SK-N-SH (cell line): ENCODE measurements at regions not wholly inside any gene's neighbourhood (a gene's known extent, or its start where the extent isn't known, plus 50 kb on each side); places are given as distances from the start of the nearest gene placed in this dataset.

Experiments used
- ELF1 ChIP-seq: IDR thresholded peaks from 2 replicates; pipeline ENCODE4 v1.4.0; 2012
- EP300 ChIP-seq, 2 experiments: IDR thresholded peaks; 2 replicates each; pipeline versions ENCODE4 v1.4.0 to v1.6.1; 2012; ENCODE audit warnings: borderline replicate concordance in 1 of 2, low read depth in 1 of 2, low read length in 1 of 2
- FOXM1 ChIP-seq: IDR thresholded peaks from 2 replicates; pipeline ENCODE4 v1.4.0; 2012; ENCODE audit warnings: low read depth, mild to moderate bottlenecking
- MXI1 ChIP-seq: IDR thresholded peaks from 2 replicates; pipeline ENCODE4 v1.6.1; 2012; ENCODE audit warnings: mild to moderate bottlenecking, low read depth, low read length, improper control_type of control experiment
- POLR2AphosphoS5 ChIP-seq: IDR thresholded peaks from 2 replicates; pipeline ENCODE4 v1.6.1; 2012; ENCODE audit warnings: low read depth, low read length
- REST ChIP-seq: IDR thresholded peaks from 2 replicates; pipeline ENCODE4 v1.6.1; 2012; ENCODE audit warnings: mild to moderate bottlenecking, low read depth, low read length, moderate library complexity
- RFX5 ChIP-seq: IDR thresholded peaks from 2 replicates; pipeline ENCODE4 v1.6.1; 2012; ENCODE audit warnings: mild to moderate bottlenecking, improper control_type of control experiment, low read length
- TF ChIP-seq, protein P1 (sequence below): fragments of 200-600 bp; sonication (generic); IDR thresholded peaks from 2 replicates; pipeline ENCODE4 v1.6.1; 2017; ENCODE audit warnings: antibody characterized with exemption, mild to moderate bottlenecking, moderate library complexity

- TF ChIP-seq MXI1 (no peak), ELF1 (no peak), POLR2AphosphoS5 (no peak), RFX5 (no peak), EP300 (IDR thresholded peaks at IDR 0.05; ENCODE audit: borderline replicate concordance in 1 of 2, low read depth in 1 of 2, low read length in 1 of 2) (no peak), REST (no peak), FOXM1 (no peak)
- TF ChIP-seq, protein P1, sequence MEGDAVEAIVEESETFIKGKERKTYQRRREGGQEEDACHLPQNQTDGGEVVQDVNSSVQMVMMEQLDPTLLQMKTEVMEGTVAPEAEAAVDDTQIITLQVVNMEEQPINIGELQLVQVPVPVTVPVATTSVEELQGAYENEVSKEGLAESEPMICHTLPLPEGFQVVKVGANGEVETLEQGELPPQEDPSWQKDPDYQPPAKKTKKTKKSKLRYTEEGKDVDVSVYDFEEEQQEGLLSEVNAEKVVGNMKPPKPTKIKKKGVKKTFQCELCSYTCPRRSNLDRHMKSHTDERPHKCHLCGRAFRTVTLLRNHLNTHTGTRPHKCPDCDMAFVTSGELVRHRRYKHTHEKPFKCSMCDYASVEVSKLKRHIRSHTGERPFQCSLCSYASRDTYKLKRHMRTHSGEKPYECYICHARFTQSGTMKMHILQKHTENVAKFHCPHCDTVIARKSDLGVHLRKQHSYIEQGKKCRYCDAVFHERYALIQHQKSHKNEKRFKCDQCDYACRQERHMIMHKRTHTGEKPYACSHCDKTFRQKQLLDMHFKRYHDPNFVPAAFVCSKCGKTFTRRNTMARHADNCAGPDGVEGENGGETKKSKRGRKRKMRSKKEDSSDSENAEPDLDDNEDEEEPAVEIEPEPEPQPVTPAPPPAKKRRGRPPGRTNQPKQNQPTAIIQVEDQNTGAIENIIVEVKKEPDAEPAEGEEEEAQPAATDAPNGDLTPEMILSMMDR, result no peak
Measured at GRCh38 chr2:235187806-235188205, 236.0 kb downstream of the SH3BP4 start.
